Panc1 (cell line): ENCODE measurements at regions not wholly inside any gene's neighbourhood (a gene's known extent, or its start where the extent isn't known, plus 50 kb on each side); places are given as distances from the start of the nearest gene placed in this dataset.

ENCODE experiments used
- TCF7L2 ChIP-seq: IDR thresholded peaks from 2 replicates; pipeline ENCODE4 v1.6.1; 2011; ENCODE audit warnings: mild to moderate bottlenecking, low read depth, low read length, inconsistent platforms
- TF ChIP-seq, protein P1 (sequence below): fragments of 450-650 bp; IDR thresholded peaks from 2 replicates; pipeline ENCODE4 v1.5.1; 2017; ENCODE audit warnings: mild to moderate bottlenecking

GRCh38 chr2:8595428-8595805 lies 86.4 kb upstream of the ID2 start:
- TF ChIP-seq, protein P1, sequence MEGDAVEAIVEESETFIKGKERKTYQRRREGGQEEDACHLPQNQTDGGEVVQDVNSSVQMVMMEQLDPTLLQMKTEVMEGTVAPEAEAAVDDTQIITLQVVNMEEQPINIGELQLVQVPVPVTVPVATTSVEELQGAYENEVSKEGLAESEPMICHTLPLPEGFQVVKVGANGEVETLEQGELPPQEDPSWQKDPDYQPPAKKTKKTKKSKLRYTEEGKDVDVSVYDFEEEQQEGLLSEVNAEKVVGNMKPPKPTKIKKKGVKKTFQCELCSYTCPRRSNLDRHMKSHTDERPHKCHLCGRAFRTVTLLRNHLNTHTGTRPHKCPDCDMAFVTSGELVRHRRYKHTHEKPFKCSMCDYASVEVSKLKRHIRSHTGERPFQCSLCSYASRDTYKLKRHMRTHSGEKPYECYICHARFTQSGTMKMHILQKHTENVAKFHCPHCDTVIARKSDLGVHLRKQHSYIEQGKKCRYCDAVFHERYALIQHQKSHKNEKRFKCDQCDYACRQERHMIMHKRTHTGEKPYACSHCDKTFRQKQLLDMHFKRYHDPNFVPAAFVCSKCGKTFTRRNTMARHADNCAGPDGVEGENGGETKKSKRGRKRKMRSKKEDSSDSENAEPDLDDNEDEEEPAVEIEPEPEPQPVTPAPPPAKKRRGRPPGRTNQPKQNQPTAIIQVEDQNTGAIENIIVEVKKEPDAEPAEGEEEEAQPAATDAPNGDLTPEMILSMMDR: no peak
- TF ChIP-seq TCF7L2: no peak
